ENCODE measurements at regions not wholly inside any gene's neighbourhood (a gene's known extent, or its start where the extent isn't known, plus 50 kb on each side); places are given as distances from the start of the nearest gene placed in this dataset.

GRCh38 chr13:27336014-27336673 lies 65.5 kb downstream of the RASL11A start:
- TF ChIP-seq EZH2phosphoT487 (IDR thresholded peaks at IDR 0.05; ENCODE audit: borderline replicate concordance): no peak
- TF ChIP-seq SIN3A (IDR thresholded peaks at IDR 0.05; ENCODE audit: low read depth): no peak
- no peak for TF ChIP-seq CTCF (IDR thresholded peaks at IDR 0.05 in 2 of 3, conservative IDR thresholded peaks at IDR 0.05 in 1 of 3; ENCODE audit: borderline replicate concordance in 1 of 3, insufficient read depth in 1 of 3, low read depth in 2 of 3, low read length in 2 of 3)
- no peak for TF ChIP-seq ZFX (IDR thresholded peaks at IDR 0.05)
- TF ChIP-seq EZH2 (IDR thresholded peaks at IDR 0.05): no peak
- TF ChIP-seq POLR2A (IDR thresholded peaks at IDR 0.05; ENCODE audit: borderline replicate concordance, extremely low read depth, insufficient read depth, insufficient read length): no peak

Data from HCT116 (cell line).